GM23248 (cell line): ENCODE measurements at regions not wholly inside any gene's neighbourhood (a gene's known extent, or its start where the extent isn't known, plus 50 kb on each side); places are given as distances from the start of the nearest gene placed in this dataset.

Source experiments
- EZH2 ChIP-seq: fragments of 200-600 bp; sonication (generic); IDR thresholded peaks from 2 replicates; pipeline ENCODE4 v1.6.1; 2018; ENCODE audit warnings: antibody characterized with exemption, mild to moderate bottlenecking; ENCODE audit not compliant: insufficient read depth, poor library complexity, severe bottlenecking
- EZH2phosphoT487 ChIP-seq: fragments of 200-600 bp; sonication (generic); IDR thresholded peaks from 2 replicates; pipeline ENCODE4 v1.6.1; 2018; ENCODE audit warnings: antibody characterized with exemption, moderate library complexity, mild to moderate bottlenecking, low read depth; ENCODE audit not compliant: insufficient read depth

GRCh38 chr13:26998292-26998691 is 173.3 kb downstream of the USP12 start:
- TF ChIP-seq EZH2phosphoT487 (no peak), EZH2 (no peak)
